ENCODE measurements at regions not wholly inside any gene's neighbourhood (a gene's known extent, or its start where the extent isn't known, plus 50 kb on each side); places are given as distances from the start of the nearest gene placed in this dataset.
A peak's percentile ranks its signal among the peaks of the same experiment; 100 is the strongest.

GRCh38 chr17:5809580-5810188 lies 225.4 kb upstream of the NLRP1 start:
- peaks cover 47% of the 10 kb centered on the region for H3K9me3 ChIP-seq
- H3K27ac ChIP-seq = no peak overlapping the region
- peak overlapping the region; percentile 28; the same call in 1 of the 2 replicates for H3K4me3 ChIP-seq
- no peak overlapping the region for H3K4me2 ChIP-seq
- no peak overlapping the region for H3K9ac ChIP-seq
- TF ChIP-seq Cebpa-rat (IDR thresholded peaks at IDR 0.05) = no peak
- no peaks in the 10 kb centered on the region for H3K4me1 ChIP-seq
- no peaks in the 10 kb centered on the region for H4K20me1 ChIP-seq
- no peaks in the 10 kb centered on the region for H3K36me3 ChIP-seq
- no peaks in the 10 kb centered on the region for H3K27me3 ChIP-seq

GRCh38 chr17:5812590-5812989 lies 228.3 kb upstream of the NLRP1 start:
- Histone ChIP-seq H3K27me3 (no peaks in the 10 kb centered on the region), H3K4me3 (no peak overlapping the region), H3K4me2 (no peak overlapping the region), H4K20me1 (no peaks in the 10 kb centered on the region), H3K36me3 (no peaks in the 10 kb centered on the region), H3K9me3 (peaks cover 46% of the 10 kb centered on the region), H3K9ac (no peak overlapping the region), H3K4me1 (peaks cover 12% of the 10 kb centered on the region), H3K27ac (no peak overlapping the region)
- no peak for TF ChIP-seq Cebpa-rat (IDR thresholded peaks at IDR 0.05)

- Histone ChIP-seq H3K4me2 (no peak overlapping the region), H3K9me3 (peaks cover 38% of the 10 kb centered on the region), H3K4me3 (no peak overlapping the region), H3K27me3 (no peaks in the 10 kb centered on the region), H3K27ac (no peak overlapping the region), H4K20me1 (no peaks in the 10 kb centered on the region), H3K36me3 (no peaks in the 10 kb centered on the region), H3K4me1 (peaks cover 12% of the 10 kb centered on the region), H3K9ac (no peak overlapping the region)
- no peak for TF ChIP-seq Cebpa-rat (IDR thresholded peaks at IDR 0.05)
Measured at GRCh38 chr17:5813357-5813756, 229.0 kb upstream of the NLRP1 start.

GRCh38 chr17:5815396-5815795 lies 231.1 kb upstream of the NLRP1 start:
- Histone ChIP-seq H3K4me1 (peaks cover 12% of the 10 kb centered on the region), H3K27ac (no peak overlapping the region), H3K4me3 (no peak overlapping the region), H3K9ac (no peak overlapping the region), H3K9me3 (peaks cover 18% of the 10 kb centered on the region), H3K27me3 (no peaks in the 10 kb centered on the region), H3K4me2 (no peak overlapping the region), H4K20me1 (no peaks in the 10 kb centered on the region), H3K36me3 (no peaks in the 10 kb centered on the region)
- TF ChIP-seq Cebpa-rat (IDR thresholded peaks at IDR 0.05) = no peak

GRCh38 chr17:5816491-5817070 lies 232.3 kb upstream of the NLRP1 start:
- Histone ChIP-seq H3K4me2 (peak overlapping the region; percentile 57), H3K4me3 (no peak overlapping the region), H3K27me3 (no peaks in the 10 kb centered on the region), H3K36me3 (no peaks in the 10 kb centered on the region), H3K27ac (no peak overlapping the region), H3K9ac (no peak overlapping the region), H4K20me1 (no peaks in the 10 kb centered on the region), H3K4me1 (peaks cover 12% of the 10 kb centered on the region), H3K9me3 (peaks cover 6% of the 10 kb centered on the region)
- TF ChIP-seq Cebpa-rat (IDR thresholded peaks at IDR 0.05) = no peak

GRCh38 chr17:5817475-5818395 lies 233.4 kb upstream of the NLRP1 start:
- H3K36me3 ChIP-seq = no peaks in the 10 kb centered on the region
- peaks cover 12% of the 10 kb centered on the region for H3K4me1 ChIP-seq
- H4K20me1 ChIP-seq = no peaks in the 10 kb centered on the region
- no peak overlapping the region for H3K27ac ChIP-seq
- H3K4me3 ChIP-seq = no peak overlapping the region
- H3K9ac ChIP-seq = no peak overlapping the region
- H3K27me3 ChIP-seq = no peaks in the 10 kb centered on the region
- peak overlapping the region; percentile 57; the same call in 1 of the 2 replicates for H3K4me2 ChIP-seq
- no peaks in the 10 kb centered on the region for H3K9me3 ChIP-seq
- TF ChIP-seq Cebpa-rat (IDR thresholded peaks at IDR 0.05) = no peak

GRCh38 chr17:5819396-5819795 lies 235.1 kb upstream of the NLRP1 start:
- no peaks in the 10 kb centered on the region for H3K27me3 ChIP-seq

GRCh38 chr17:5819921-5820685 lies 235.8 kb upstream of the NLRP1 start:
- no peak for TF ChIP-seq Cebpa-rat (IDR thresholded peaks at IDR 0.05)
- peaks cover 12% of the 10 kb centered on the region for H3K4me1 ChIP-seq
- H4K20me1 ChIP-seq = no peaks in the 10 kb centered on the region
- H3K4me3 ChIP-seq = no peak overlapping the region
- no peaks in the 10 kb centered on the region for H3K36me3 ChIP-seq
- no peak overlapping the region for H3K4me2 ChIP-seq
- no peaks in the 10 kb centered on the region for H3K27me3 ChIP-seq
- no peaks in the 10 kb centered on the region for H3K9me3 ChIP-seq
- no peak overlapping the region for H3K9ac ChIP-seq
- no peak overlapping the region for H3K27ac ChIP-seq

More at GRCh38 chr17:5819396-5819795, 235.1 kb upstream of the NLRP1 start:
- H3K4me2 ChIP-seq = no peak overlapping the region
- peaks cover 12% of the 10 kb centered on the region for H3K4me1 ChIP-seq
- no peak overlapping the region for H3K4me3 ChIP-seq
- H4K20me1 ChIP-seq = no peaks in the 10 kb centered on the region
- H3K27ac ChIP-seq = no peak overlapping the region
- H3K9me3 ChIP-seq = no peaks in the 10 kb centered on the region
- H3K36me3 ChIP-seq = no peaks in the 10 kb centered on the region
- no peak for TF ChIP-seq Cebpa-rat (IDR thresholded peaks at IDR 0.05)
- H3K9ac ChIP-seq = no peak overlapping the region

- H3K4me3 ChIP-seq = no peak overlapping the region
- no peak overlapping the region for H3K27ac ChIP-seq
- H4K20me1 ChIP-seq = no peaks in the 10 kb centered on the region
- no peaks in the 10 kb centered on the region for H3K9me3 ChIP-seq
- H3K4me1 ChIP-seq = peaks cover 12% of the 10 kb centered on the region
- no peak for TF ChIP-seq Cebpa-rat (IDR thresholded peaks at IDR 0.05)
- H3K4me2 ChIP-seq = no peak overlapping the region
- no peaks in the 10 kb centered on the region for H3K36me3 ChIP-seq
- H3K27me3 ChIP-seq = no peaks in the 10 kb centered on the region
- H3K9ac ChIP-seq = no peak overlapping the region
Measured at GRCh38 chr17:5820721-5821456, 236.6 kb upstream of the NLRP1 start.
